HG02852 (cell line): ENCODE measurements at regions not wholly inside any gene's neighbourhood (a gene's known extent, or its start where the extent isn't known, plus 50 kb on each side); places are given as distances from the start of the nearest gene placed in this dataset.

ENCODE experiments used
- ATAC-seq: cut with Tn5 transposase; IDR thresholded peaks from one replicate; pipeline ENCODE4 v1.9.1; 2021; ENCODE audit warnings: mild to moderate bottlenecking, moderate library complexity; ENCODE audit not compliant: unreplicated experiment

- no peak for ATAC-seq
Observed at GRCh38 chr7:145681159-145681558, 435.4 kb upstream of the CNTNAP2 start.

- no peak for ATAC-seq
Observed at GRCh38 chr7:145665499-145666258, 450.9 kb upstream of the CNTNAP2 start.

DNA sequence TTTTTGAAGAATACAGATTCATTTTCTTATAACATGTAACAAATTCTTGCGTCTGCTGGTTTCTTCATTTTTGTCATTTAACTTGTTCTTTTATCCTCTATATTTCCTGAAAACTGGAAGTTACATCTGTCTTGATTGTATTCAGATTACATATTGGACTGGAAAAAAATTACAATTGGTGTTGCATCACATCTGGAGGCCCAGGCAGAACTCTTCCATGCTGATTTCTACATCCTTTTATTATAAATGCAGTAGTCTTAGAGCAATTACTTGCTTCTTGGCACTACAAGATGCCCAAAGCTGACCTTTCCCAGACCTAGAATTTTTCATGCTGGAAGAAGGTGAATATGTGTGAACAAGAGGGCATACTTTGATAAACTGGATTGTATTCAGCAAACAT lies 460.9 kb upstream of the CNTNAP2 start:
- no peak for ATAC-seq

DNA sequence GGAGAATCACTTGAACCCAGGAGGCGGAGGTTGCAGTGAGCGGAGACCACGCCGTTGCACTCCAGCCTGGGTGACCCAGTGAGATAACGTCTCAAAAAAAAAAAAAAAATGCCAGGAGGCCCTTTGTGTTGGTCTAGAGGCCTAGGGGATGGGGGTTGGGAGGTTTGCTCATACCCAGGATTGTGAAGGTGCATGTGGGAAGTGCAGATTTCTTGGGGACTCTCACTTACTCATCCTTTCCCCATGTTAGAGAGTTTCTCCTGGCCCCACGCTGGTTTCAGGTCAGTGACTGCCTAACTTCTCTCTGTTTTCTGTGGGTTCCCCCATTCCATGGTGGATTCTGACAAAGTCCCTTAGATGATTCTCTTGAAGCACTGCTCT lies 471.5 kb upstream of the CNTNAP2 start:
- ATAC-seq: no peak

- no peak for ATAC-seq
Observed at GRCh38 chr7:145644426-145645134, 472.0 kb upstream of the CNTNAP2 start.

DNA sequence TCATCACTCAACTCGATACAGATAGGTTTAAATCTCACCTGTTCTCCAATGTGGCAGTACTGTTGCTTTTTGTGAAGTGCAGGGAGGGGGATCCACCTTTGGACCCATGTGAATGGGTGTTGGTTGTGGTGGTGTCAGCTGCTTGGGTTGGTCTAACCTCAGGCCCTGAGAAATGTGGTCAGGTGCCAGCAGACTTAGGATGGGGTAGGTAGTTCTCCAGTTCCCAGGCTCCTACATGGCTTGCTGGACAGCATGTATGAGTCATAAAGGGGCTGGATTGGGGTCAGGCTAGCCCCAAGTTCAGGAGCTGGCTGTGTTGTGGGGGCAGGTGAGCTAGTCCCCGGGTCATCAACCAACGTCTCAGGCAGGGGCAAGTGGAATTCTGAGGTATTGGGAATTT lies 472.6 kb upstream of the CNTNAP2 start:
- no peak for ATAC-seq

DNA sequence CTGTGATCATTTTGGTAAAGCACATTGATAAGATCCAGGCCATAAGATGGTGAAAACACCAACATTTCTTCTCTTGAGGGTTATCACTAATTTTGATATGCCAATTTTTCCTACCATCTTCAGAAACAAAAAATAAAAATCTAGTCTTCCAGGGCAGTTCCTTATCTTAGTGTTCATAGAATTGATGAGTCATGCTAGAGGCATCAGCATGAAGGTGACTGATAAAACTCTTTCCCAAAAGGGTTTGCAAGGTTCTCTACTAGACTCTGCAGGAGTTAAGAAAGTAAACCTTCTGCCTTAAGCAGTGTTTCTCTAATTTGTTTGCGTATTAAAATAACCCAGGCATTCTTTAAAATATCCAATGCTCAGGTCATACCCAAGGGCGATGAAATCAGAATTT lies 483.1 kb upstream of the CNTNAP2 start:
- no peak for ATAC-seq

GRCh38 chr7:145624618-145625017 lies 492.0 kb upstream of the CNTNAP2 start:
- no peak for ATAC-seq

GRCh38 chr7:145605963-145606362 lies 510.6 kb upstream of the CNTNAP2 start:
- no peak for ATAC-seq

DNA sequence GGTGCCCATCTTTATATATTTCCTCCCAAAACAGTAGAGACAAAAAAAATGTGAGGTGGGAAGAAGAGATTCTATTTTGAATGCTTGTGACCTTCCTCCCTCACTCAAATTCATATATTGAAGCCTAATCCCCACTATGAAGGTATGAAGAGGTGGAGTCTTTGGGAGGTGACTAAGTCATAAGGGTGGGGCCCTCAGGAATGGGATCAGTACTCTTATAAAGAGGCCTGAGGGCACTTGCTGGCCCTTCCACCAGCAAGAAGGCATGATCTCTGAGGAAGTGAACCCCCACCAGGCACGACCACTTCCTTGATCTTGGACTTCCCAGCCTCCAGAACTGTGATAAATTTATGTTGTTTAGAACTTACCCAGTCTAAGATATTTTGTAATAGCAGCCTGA lies 517.2 kb upstream of the CNTNAP2 start:
- ATAC-seq: no peak

GRCh38 chr7:145584401-145584800 lies 532.2 kb upstream of the CNTNAP2 start:
- no peak for ATAC-seq

DNA sequence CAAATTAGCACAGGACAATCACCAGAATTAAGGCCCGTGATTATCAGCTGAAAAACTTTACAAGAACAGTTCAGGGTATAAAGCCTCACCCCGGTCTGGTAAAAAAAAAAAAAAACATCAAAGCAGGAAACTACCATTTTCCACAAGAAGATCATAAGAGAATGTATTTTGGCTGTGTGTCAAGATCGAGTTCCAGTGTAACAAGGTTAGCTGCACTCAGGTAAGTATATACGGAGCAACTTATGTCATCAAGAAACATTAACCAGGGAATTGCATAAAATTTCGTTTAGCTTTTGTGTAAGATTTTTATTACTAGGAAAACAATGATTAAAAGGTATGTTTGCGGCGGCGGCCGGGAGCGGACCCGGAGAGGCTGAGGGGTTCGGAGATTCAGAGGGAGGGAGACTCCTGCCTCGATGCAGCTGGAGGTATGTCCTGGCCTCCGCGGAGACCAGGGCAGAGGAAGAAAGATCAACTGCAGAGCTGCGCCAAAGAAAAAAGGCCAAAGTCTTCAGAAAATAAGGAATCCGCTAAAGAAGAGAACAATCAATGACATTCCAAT lies 533.8 kb upstream of the CNTNAP2 start:
- ATAC-seq: no peak

- no peak for ATAC-seq
Observed at GRCh38 chr7:145557805-145558204, 558.8 kb upstream of the CNTNAP2 start.

GRCh38 chr7:145543242-145543641 lies 573.4 kb upstream of the CNTNAP2 start:
- no peak for ATAC-seq

DNA sequence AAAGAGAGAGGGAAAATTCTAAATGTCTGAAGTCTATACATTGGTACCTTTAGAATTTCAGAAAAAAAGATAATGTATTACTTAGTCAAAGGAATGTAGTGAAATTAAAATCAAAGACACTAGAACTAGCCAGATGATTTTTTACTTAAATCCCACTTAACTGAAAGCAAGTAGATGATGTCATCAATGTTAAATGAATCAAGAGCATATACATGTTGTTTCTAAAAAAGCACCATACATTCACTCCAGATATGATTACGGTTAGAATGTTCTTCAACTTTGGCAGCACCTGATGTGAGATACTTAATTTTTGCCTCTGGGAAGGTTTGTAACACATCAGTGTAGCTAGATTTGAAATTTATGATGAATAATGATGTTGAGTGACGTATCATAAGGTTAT lies 576.7 kb upstream of the CNTNAP2 start:
- no peak for ATAC-seq

DNA sequence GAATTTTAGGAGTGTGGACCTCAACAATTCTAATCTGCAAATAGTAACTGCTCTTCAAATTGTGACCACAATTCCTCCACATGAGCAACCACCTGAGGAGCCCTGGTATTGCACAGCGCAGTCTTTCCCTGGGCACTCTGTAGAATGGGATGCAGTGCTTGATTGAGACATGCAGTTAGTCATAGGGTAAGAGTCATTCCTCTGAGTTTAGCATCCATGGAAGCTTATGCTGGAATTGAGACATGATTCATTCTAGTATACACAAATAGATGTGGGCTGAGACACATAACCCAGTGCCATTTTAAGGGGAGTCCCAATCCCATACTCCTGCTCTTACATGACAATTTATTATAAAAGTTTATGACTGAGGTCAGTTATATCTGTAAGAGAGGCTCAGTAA lies 582.3 kb upstream of the CNTNAP2 start:
- ATAC-seq: no peak

- ATAC-seq: no peak
Observed at GRCh38 chr7:145520284-145520683, 596.3 kb upstream of the CNTNAP2 start.

DNA sequence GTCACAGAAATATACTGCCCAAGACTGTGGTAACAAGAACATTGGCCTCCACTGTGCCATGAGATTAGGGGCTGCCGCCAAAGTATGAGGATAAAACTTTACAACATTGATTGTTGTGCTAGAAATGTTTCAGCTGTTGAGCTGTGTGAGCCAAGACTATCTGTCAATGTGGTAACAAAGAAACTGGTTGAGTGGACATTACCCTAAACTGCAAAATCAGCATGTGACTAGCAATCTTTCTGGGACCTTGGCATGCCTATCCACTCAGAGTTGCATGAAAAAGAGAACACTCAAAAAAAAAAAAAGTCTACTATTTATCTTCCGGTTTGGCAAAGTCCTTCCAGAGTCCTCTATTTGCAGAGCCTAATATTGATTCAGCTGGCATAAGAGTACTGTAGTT lies 605.6 kb upstream of the CNTNAP2 start:
- ATAC-seq: no peak

DNA sequence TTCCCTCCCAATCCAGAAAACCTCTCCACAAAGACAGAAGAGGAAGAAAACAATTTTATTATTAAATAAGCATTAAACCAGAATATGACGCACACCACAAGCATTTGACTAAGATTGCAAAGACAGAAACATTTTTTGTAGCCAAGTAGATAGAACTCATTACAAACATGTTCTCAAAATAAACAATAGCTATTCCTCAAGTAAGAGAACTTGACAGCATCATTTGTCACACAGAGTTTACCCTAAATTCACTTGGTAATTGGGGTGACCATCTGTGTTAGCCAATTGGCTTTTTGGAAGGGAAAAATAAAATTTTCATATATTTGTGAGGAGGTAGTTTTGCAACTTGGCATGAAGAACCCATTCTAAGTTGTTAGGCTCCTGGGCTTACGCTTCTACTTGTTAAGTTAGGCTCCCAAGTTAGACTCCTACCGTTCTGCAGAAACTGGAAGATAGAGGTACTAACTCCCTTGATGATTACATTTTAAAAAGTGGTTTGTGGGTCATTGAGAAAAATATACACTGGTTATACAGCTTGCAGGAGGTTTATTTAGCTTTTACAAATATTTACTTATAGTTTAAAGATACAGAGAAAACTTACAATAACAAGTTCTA lies 618.6 kb upstream of the CNTNAP2 start:
- ATAC-seq: no peak

GRCh38 chr7:145490356-145490755 lies 626.2 kb upstream of the CNTNAP2 start:
- no peak for ATAC-seq

- no peak for ATAC-seq
Observed at GRCh38 chr7:145489609-145490008, 627.0 kb upstream of the CNTNAP2 start.

DNA sequence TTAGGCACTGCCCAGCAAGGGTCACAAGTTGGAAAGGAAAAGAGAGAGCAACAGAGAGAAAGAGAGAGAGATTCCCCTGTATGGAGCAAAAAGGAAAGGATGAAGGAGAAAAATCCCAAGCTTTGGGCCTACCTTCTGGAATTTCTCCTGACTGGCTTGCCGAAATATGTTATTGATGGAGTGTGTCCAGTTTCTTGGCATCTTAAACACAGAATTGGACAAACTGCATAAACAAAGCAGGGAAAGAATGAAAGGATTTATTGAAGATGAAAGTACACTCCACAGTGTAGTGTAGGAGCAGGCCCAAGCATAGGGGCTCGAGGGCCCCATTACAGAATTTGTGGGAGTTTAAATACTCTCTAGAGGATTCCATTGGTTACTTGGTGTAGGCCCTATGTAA lies 627.8 kb upstream of the CNTNAP2 start:
- no peak for ATAC-seq
